IPS DF 4.7 (cell line): ENCODE measurements at regions not wholly inside any gene's neighbourhood (a gene's known extent, or its start where the extent isn't known, plus 50 kb on each side); places are given as distances from the start of the nearest gene placed in this dataset.

Source experiments
- DNase-seq: peaks from one replicate; pipeline ENCODE4 v3.0.0-alpha.2; 2013; ENCODE audit warnings: low spot score; ENCODE audit errors: extremely low read depth

GRCh38 chr5:124438026-124438902 is 308.2 kb downstream of the ZNF608 start:
- DNase-seq: no peak

- no peak for DNase-seq
These were observed 310.1 kb downstream of the ZNF608 start for GRCh38 chr5:124436294-124436693.

- DNase-seq: no peak
These were observed 313.3 kb downstream of the ZNF608 start for GRCh38 chr5:124433170-124433569.

- DNase-seq: no peak
These were observed 324.9 kb downstream of the ZNF608 start for GRCh38 chr5:124421584-124421983.

GRCh38 chr5:124420952-124421351 is 325.5 kb downstream of the ZNF608 start:
- DNase-seq: no peak

GRCh38 chr5:124419531-124419930 is 326.9 kb downstream of the ZNF608 start:
- DNase-seq: no peak

- DNase-seq: no peak
These were observed 328.0 kb downstream of the ZNF608 start for GRCh38 chr5:124418390-124418789.

GRCh38 chr5:124417196-124417595 is 329.2 kb downstream of the ZNF608 start:
- DNase-seq: no peak

GRCh38 chr5:124416627-124417026 is 329.8 kb downstream of the ZNF608 start:
- DNase-seq: no peak

- DNase-seq: no peak
These were observed 331.5 kb downstream of the ZNF608 start for GRCh38 chr5:124414973-124415372.

GRCh38 chr5:124410539-124411488 is 335.6 kb downstream of the ZNF608 start:
- DNase-seq: no peak

- DNase-seq: no peak
These were observed 337.5 kb downstream of the ZNF608 start for GRCh38 chr5:124408738-124409453.

GRCh38 chr5:124404796-124405195 is 341.6 kb downstream of the ZNF608 start:
- no peak for DNase-seq

- no peak for DNase-seq
These were observed 343.2 kb downstream of the ZNF608 start for GRCh38 chr5:124403281-124403680.

GRCh38 chr5:124402144-124402581 is 344.3 kb downstream of the ZNF608 start:
- DNase-seq: no peak

GRCh38 chr5:124401476-124402143 is 344.8 kb downstream of the ZNF608 start:
- DNase-seq: no peak

- no peak for DNase-seq
These were observed 346.9 kb downstream of the ZNF608 start for GRCh38 chr5:124399426-124399961.

- DNase-seq: no peak
These were observed 348.0 kb downstream of the ZNF608 start for GRCh38 chr5:124398460-124398859.

GRCh38 chr5:124397317-124397716 is 349.1 kb downstream of the ZNF608 start:
- no peak for DNase-seq

- DNase-seq: no peak
These were observed 350.5 kb downstream of the ZNF608 start for GRCh38 chr5:124395926-124396325.

GRCh38 chr5:124395287-124395686 is 351.2 kb downstream of the ZNF608 start:
- no peak for DNase-seq
